ENCODE measurements at regions not wholly inside any gene's neighbourhood (a gene's known extent, or its start where the extent isn't known, plus 50 kb on each side); places are given as distances from the start of the nearest gene placed in this dataset.

DNA sequence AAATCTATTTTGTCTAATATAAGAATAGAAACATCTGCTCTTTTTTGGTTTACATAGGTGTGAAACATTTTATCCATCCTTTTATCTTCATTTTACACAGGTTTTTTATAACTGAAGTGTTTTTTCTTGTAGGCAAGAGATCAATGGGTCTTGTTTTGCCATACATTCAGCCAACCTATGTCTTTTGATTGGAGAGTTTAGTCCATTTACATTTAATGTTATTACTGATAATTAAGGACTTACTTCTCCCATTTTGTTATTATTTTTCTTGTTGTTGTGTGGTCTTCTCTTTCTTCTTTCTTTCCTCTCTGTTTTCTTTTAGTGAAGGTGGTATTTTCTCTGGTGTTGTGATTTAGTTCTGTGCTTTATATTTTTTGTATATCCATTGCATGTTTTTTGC is 785.3 kb downstream of the ARAP2 start:
- Mint-ChIP-seq H3K27me3 (ENCODE audit: unreplicated experiment) (no peaks in the 10 kb centered on the region), H3K27ac (ENCODE audit: unreplicated experiment) (no peak overlapping the region)
- no peak for TF ChIP-seq CTCF (IDR thresholded peaks at IDR 0.05; ENCODE audit: unreplicated experiment)

DNA sequence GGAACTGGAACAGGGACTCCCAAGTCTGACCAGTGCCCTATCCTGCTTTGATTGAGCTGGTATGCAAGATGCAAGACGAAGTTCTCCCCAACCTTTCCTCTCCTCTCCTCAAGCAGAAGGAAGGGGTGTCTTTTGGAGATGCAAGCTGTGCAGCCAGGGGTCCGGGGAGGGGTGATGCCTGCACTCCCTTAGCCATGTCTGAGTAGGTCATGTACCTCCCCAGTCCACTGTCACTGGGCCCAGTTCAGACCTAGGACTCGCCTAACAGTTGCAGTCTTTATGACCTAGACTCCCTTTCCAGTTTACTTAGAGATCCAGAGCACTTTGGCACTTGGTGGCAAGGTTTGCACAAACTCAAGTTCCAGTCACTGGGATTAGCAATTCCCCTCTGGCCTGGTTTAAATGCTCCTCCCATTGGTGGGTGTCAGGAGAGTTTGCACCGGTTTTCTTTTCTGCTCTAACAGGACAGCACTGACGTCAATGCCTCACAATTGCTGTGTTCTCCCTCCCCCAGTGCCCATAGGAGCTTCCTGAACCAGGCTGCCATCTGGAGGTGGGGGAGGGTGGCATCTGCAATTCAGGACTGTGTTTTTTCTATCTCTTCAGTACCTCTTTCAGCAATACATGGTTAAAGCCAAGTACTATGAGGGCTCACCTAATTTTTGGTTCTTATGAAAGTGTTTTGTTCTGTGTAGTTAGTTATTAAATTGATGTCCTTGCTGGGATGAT is 782.2 kb downstream of the ARAP2 start:
- Mint-ChIP-seq H3K9me3 (ENCODE audit: unreplicated experiment) (peaks cover 3% of the 10 kb centered on the region), H3K27me3 (ENCODE audit: unreplicated experiment) (no peaks in the 10 kb centered on the region), H3K4me3 (ENCODE audit: unreplicated experiment) (no peak overlapping the region), H3K27ac (ENCODE audit: unreplicated experiment) (no peak overlapping the region), H3K4me1 (ENCODE audit: unreplicated experiment) (no peaks in the 10 kb centered on the region), H3K36me3 (ENCODE audit: low read depth, unreplicated experiment) (no peaks in the 10 kb centered on the region)
- no peak for TF ChIP-seq CTCF (IDR thresholded peaks at IDR 0.05; ENCODE audit: unreplicated experiment)
- no peak for DNase-seq (ENCODE audit: low spot score)

More for the DNA sequence above, 785.3 kb downstream of the ARAP2 start:
- Mint-ChIP-seq H3K4me1 (ENCODE audit: unreplicated experiment) (no peaks in the 10 kb centered on the region), H3K36me3 (ENCODE audit: low read depth, unreplicated experiment) (no peaks in the 10 kb centered on the region), H3K4me3 (ENCODE audit: unreplicated experiment) (no peak overlapping the region), H3K9me3 (ENCODE audit: unreplicated experiment) (peaks cover 3% of the 10 kb centered on the region)
- no peak for DNase-seq (ENCODE audit: low spot score)

GRCh38 chr4:35463251-35463952 is 780.9 kb downstream of the ARAP2 start:
- no peak overlapping the region for H3K4me3 Mint-ChIP-seq (ENCODE audit: unreplicated experiment)
- no peak overlapping the region for H3K27ac Mint-ChIP-seq (ENCODE audit: unreplicated experiment)
- H3K36me3 Mint-ChIP-seq (ENCODE audit: low read depth, unreplicated experiment), result no peaks in the 10 kb centered on the region
- DNase-seq (ENCODE audit: low spot score), result no peak
- H3K27me3 Mint-ChIP-seq (ENCODE audit: unreplicated experiment), result no peaks in the 10 kb centered on the region
- no peaks in the 10 kb centered on the region for H3K4me1 Mint-ChIP-seq (ENCODE audit: unreplicated experiment)
- no peak for TF ChIP-seq CTCF (IDR thresholded peaks at IDR 0.05; ENCODE audit: unreplicated experiment)
- peaks cover 3% of the 10 kb centered on the region for H3K9me3 Mint-ChIP-seq (ENCODE audit: unreplicated experiment)

DNA sequence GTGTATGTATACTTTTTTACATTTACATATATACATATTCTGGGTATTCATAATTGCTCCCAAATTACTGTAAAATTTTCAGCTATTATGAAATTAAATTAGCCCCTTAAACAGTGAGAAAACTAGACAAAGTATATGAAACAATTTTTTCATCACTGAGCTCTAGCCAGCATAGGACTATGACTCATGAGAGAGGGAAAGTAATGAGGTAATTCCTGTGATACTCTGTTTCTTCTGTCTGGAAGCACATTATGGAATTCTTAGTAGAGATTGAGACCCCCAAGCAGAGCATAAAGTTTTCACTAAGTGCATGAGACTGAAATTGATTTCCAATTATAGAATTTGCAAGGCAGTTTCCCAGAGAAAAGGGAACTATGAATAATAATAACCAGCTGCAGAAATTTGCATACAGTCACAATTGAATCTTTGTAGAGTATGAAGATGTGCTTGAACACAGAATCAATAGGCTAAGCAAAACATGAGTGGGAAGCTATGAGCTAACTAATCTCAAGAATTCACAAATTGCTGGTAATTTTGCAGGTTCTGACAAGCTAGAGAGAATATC is 779.3 kb downstream of the ARAP2 start:
- DNase-seq (ENCODE audit: low spot score), result no peak
- Mint-ChIP-seq H3K27ac (ENCODE audit: unreplicated experiment) (no peak overlapping the region), H3K4me1 (ENCODE audit: unreplicated experiment) (no peaks in the 10 kb centered on the region), H3K9me3 (ENCODE audit: unreplicated experiment) (peaks cover 1% of the 10 kb centered on the region), H3K27me3 (ENCODE audit: unreplicated experiment) (no peaks in the 10 kb centered on the region), H3K4me3 (ENCODE audit: unreplicated experiment) (no peak overlapping the region), H3K36me3 (ENCODE audit: low read depth, unreplicated experiment) (no peaks in the 10 kb centered on the region)
- no peak for TF ChIP-seq CTCF (IDR thresholded peaks at IDR 0.05; ENCODE audit: unreplicated experiment)

- DNase-seq (ENCODE audit: low spot score), result no peak
- Mint-ChIP-seq H3K27ac (ENCODE audit: unreplicated experiment) (no peak overlapping the region), H3K4me1 (ENCODE audit: unreplicated experiment) (no peaks in the 10 kb centered on the region), H3K9me3 (ENCODE audit: unreplicated experiment) (no peaks in the 10 kb centered on the region), H3K4me3 (ENCODE audit: unreplicated experiment) (no peak overlapping the region), H3K36me3 (ENCODE audit: low read depth, unreplicated experiment) (no peaks in the 10 kb centered on the region), H3K27me3 (ENCODE audit: unreplicated experiment) (no peaks in the 10 kb centered on the region)
- no peak for TF ChIP-seq CTCF (IDR thresholded peaks at IDR 0.05; ENCODE audit: unreplicated experiment)
These were observed 753.2 kb downstream of the ARAP2 start for GRCh38 chr4:35491093-35491492.

All from endothelial cell (in vitro differentiated cells).